CD4-positive, alpha-beta T cell (primary cell): ENCODE measurements at regions not wholly inside any gene's neighbourhood (a gene's known extent, or its start where the extent isn't known, plus 50 kb on each side); places are given as distances from the start of the nearest gene placed in this dataset.

Experiments
- ATAC-seq: fragments of 200-7000 bp; cut with Tn5 transposase; one replicate; pipeline ENCODE4 v1.10.0; 2022; ENCODE audit warnings: mild to moderate bottlenecking; ENCODE audit not compliant: poor library complexity
- CTCF ChIA-PET: fragments of 350-600 bp; sonication (Branson Sonifier 250); formaldehyde crosslinking; loops from one replicate; lab custom pipeline; 2021; ENCODE audit warnings: antibody characterized with exemption, inconsistent platforms; lab: Charles Lee
- POLR2A ChIA-PET: fragments of 350-600 bp; sonication (Branson Sonifier 250); formaldehyde crosslinking; loops from one replicate; lab custom pipeline; 2021; ENCODE audit warnings: antibody characterized with exemption, inconsistent platforms; lab: Charles Lee
- DNase-seq, 14 experiments: peaks; one replicate each; pipeline ENCODE4 v3.0.0-alpha.2; 2013 to 2020; ENCODE audit warnings: mixed read lengths in 2 of 14
- H3K27ac ChIP-seq, 2 donors: one replicate each; pipeline versions ENCODE4 v1.5.1 to v1.7.0; 2013; ENCODE audit warnings: low read length in 2 of 2, low read depth in 1 of 2, mild to moderate bottlenecking in 1 of 2
- H3K27me3 ChIP-seq, 2 experiments: 1 replicate in 1 of 2; 2 replicates in 1 of 2; pipeline versions ENCODE4 v1.6.1 to v1.7.0; 2013; ENCODE audit warnings: low read length in 2 of 2, control low read depth in 1 of 2, mild to moderate bottlenecking in 1 of 2, moderate library complexity in 1 of 2; ENCODE audit not compliant: insufficient read depth in 2 of 2, control insufficient read depth in 1 of 2
- H3K36me3 ChIP-seq: one replicate; pipeline ENCODE4 v1.6.1; 2013; ENCODE audit warnings: low read length, control low read depth; ENCODE audit not compliant: insufficient read depth
- H3K4me1 ChIP-seq: one replicate; pipeline ENCODE4 v1.6.1; 2013; ENCODE audit warnings: low read length, control low read depth; ENCODE audit not compliant: insufficient read depth
- H3K4me3 ChIP-seq: one replicate; pipeline ENCODE4 v1.5.1; 2013; ENCODE audit warnings: mild to moderate bottlenecking, low read length, moderate library complexity
- H3K9me3 ChIP-seq, 2 experiments: 1 replicate in 1 of 2; 2 replicates in 1 of 2; pipeline versions ENCODE4 v1.6.1 to v1.7.0; 2013; ENCODE audit warnings: low read length in 2 of 2, mild to moderate bottlenecking in 2 of 2, control low read depth in 1 of 2, moderate library complexity in 1 of 2; ENCODE audit not compliant: control insufficient read depth in 1 of 2, insufficient read depth in 1 of 2
- H3K27ac Mint-ChIP-seq: one replicate; pipeline ENCODE4 v1.8.0; 2020; ENCODE audit warnings: mixed read lengths
- H3K27me3 Mint-ChIP-seq: one replicate; pipeline ENCODE4 v1.8.0; 2021; ENCODE audit warnings: mixed read lengths
- H3K36me3 Mint-ChIP-seq: one replicate; pipeline ENCODE4 v1.8.0; 2021; ENCODE audit warnings: low read depth, mixed read lengths
- H3K4me1 Mint-ChIP-seq: one replicate; pipeline ENCODE4 v1.8.0; 2021; ENCODE audit warnings: low read depth, mixed read lengths
- H3K4me3 Mint-ChIP-seq: one replicate; pipeline ENCODE4 v1.8.0; 2020; ENCODE audit warnings: mild to moderate bottlenecking, mixed read lengths
- H3K9me3 Mint-ChIP-seq: one replicate; pipeline ENCODE4 v1.8.0; 2020; ENCODE audit warnings: mixed read lengths
- intact Hi-C, 2 experiments: fragments of 100-400 bp; cut with DNase I in 1 of 2; cut with micrococcal nuclease in 1 of 2; formaldehyde crosslinking; loops; one replicate each; pipeline versions ENCODE4 v1.15.1 to v1.9.0; 2023 to 2025; cut with DNase I, micrococcal nuclease
- TF ChIP-seq, protein P1 (sequence below): fragments of 200-600 bp; IDR thresholded peaks from one replicate; pipeline ENCODE4 v1.8.0; 2022; ENCODE audit warnings: antibody characterized with exemption, mild to moderate bottlenecking

GRCh38 chr2:199554026-199554425 is 96.3 kb upstream of the SATB2 start:
- Histone ChIP-seq H3K27me3 (peaks cover 0 to 2% of the 10 kb centered on the region in 2 experiments), H3K36me3 (no peaks in the 10 kb centered on the region), H3K9me3 (peaks cover 0 to 3% of the 10 kb centered on the region in 2 experiments), H3K4me3 (no peak overlapping the region), H3K27ac (no peak overlapping the region), H3K4me1 (no peaks in the 10 kb centered on the region)
- no peaks in the 10 kb centered on the region for H3K9me3 Mint-ChIP-seq
- DNase-seq (no peak), ATAC-seq (no peak)
- H3K4me3 Mint-ChIP-seq: no peak overlapping the region
- H3K4me1 Mint-ChIP-seq: no peaks in the 10 kb centered on the region
- ChIA-PET CTCF (no interaction called here), POLR2A (no interaction called here)
- intact Hi-C loops: loop anchor here in 1 of 2 experiments (10.0 kb wide), 1 partner anchor 1009 kb away; no protein-coding TSS in a partner anchor
- no peaks in the 10 kb centered on the region for H3K36me3 Mint-ChIP-seq
- no peak overlapping the region for H3K27ac Mint-ChIP-seq
- peaks cover 8% of the 10 kb centered on the region for H3K27me3 Mint-ChIP-seq
- TF ChIP-seq, protein P1, sequence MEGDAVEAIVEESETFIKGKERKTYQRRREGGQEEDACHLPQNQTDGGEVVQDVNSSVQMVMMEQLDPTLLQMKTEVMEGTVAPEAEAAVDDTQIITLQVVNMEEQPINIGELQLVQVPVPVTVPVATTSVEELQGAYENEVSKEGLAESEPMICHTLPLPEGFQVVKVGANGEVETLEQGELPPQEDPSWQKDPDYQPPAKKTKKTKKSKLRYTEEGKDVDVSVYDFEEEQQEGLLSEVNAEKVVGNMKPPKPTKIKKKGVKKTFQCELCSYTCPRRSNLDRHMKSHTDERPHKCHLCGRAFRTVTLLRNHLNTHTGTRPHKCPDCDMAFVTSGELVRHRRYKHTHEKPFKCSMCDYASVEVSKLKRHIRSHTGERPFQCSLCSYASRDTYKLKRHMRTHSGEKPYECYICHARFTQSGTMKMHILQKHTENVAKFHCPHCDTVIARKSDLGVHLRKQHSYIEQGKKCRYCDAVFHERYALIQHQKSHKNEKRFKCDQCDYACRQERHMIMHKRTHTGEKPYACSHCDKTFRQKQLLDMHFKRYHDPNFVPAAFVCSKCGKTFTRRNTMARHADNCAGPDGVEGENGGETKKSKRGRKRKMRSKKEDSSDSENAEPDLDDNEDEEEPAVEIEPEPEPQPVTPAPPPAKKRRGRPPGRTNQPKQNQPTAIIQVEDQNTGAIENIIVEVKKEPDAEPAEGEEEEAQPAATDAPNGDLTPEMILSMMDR: no peak

DNA sequence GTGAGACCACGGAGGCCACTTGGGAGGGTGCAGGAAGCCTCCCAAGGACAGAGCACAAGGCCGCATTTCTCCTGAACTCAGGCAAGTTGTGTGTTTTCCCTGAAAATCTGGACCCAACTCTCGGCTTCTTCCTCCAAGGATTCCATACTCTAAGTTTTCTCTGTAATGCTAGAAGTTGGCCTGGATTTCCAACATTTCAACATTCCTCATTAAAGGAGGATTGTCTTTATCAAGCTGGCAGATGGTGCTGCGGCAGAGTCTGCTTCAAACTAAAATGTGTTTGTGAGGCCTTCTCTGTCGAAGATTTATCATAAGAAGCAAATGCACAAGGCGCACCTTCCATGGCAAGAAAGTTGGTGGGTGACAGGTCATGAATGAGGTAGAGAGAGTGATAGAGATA is 94.4 kb upstream of the SATB2 start:
- ATAC-seq (no peak), DNase-seq (no peak)
- Histone ChIP-seq H3K27me3 (no peaks in the 10 kb centered on the region), H3K36me3 (no peaks in the 10 kb centered on the region), H3K4me3 (no peak overlapping the region), H3K4me1 (no peaks in the 10 kb centered on the region), H3K9me3 (peaks cover 0 to 3% of the 10 kb centered on the region in 2 experiments), H3K27ac (no peak overlapping the region)
- H3K36me3 Mint-ChIP-seq: no peaks in the 10 kb centered on the region
- intact Hi-C loops: loop anchor here in 1 of 2 experiments (10.0 kb wide), 1 partner anchor 1007 kb away; no protein-coding TSS in a partner anchor
- no peaks in the 10 kb centered on the region for H3K4me1 Mint-ChIP-seq
- TF ChIP-seq, protein P1: no peak
- POLR2A ChIA-PET: no interaction called here
- CTCF ChIA-PET: no interaction called here
- H3K27ac Mint-ChIP-seq: no peak overlapping the region
- H3K9me3 Mint-ChIP-seq: no peaks in the 10 kb centered on the region
- H3K4me3 Mint-ChIP-seq: no peak overlapping the region
- H3K27me3 Mint-ChIP-seq: no peaks in the 10 kb centered on the region

DNA sequence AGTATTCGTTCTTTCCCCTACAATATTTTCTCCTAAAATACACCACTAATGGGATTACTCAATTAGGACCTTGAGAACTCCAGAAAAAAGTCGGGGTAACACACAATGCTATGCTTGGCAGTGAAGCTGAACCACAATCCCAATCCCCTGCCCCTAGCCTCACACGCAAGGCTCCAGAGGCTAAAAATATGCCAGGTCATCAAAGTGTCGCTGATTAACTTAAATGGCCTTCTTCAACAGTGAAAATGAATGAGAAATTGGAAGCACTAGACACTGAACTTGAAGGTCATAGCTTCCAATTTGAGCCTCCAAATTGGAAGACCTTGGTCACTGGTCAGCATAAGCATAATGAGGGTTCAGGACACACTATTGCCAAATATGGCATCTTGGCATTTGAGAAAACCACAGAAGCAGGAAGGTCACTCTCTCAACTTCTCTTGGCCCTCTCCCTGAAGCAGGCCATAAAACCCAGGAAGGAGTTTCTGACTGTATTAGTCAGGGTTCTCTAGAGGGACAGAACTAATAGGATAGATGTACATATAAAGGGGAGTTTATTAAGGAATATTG is 86.0 kb upstream of the SATB2 start:
- no peak for DNase-seq
- Histone ChIP-seq H3K36me3 (no peaks in the 10 kb centered on the region), H3K4me1 (no peaks in the 10 kb centered on the region), H3K27me3 (no peaks in the 10 kb centered on the region), H3K27ac (no peak overlapping the region), H3K9me3 (no peaks in the 10 kb centered on the region), H3K4me3 (no peak overlapping the region)
- no peak for ATAC-seq
- no peaks in the 10 kb centered on the region for H3K36me3 Mint-ChIP-seq
- CTCF ChIA-PET: interaction anchor here (0.6 kb wide), 1 partner anchor 8 kb away, joined by 3 read pairs; no protein-coding TSS in a partner anchor
- no peaks in the 10 kb centered on the region for H3K9me3 Mint-ChIP-seq
- POLR2A ChIA-PET: no interaction called here
- H3K4me1 Mint-ChIP-seq: no peaks in the 10 kb centered on the region
- H3K4me3 Mint-ChIP-seq: no peak overlapping the region
- no peak overlapping the region for H3K27ac Mint-ChIP-seq
- TF ChIP-seq, protein P1: no peak
- no peaks in the 10 kb centered on the region for H3K27me3 Mint-ChIP-seq
- intact Hi-C loops: no loop called here
